CD14-positive monocyte (primary cell): ENCODE measurements at regions not wholly inside any gene's neighbourhood (a gene's known extent, or its start where the extent isn't known, plus 50 kb on each side); places are given as distances from the start of the nearest gene placed in this dataset.
"Not testable (repeated sequence)": the region's sequence is repeated elsewhere in the genome, so short reads cannot be mapped to it uniquely, and the experiment has no call there.

Source experiments
- DNase-seq, 3 donors: peaks; one replicate each; pipeline ENCODE4 v3.0.0-alpha.2; 2011 to 2022
- H2AFZ ChIP-seq: 2 replicates; pipeline ENCODE4 v1.6.0; 2012; ENCODE audit warnings: mild to moderate bottlenecking, low read depth, low read length, inconsistent platforms; ENCODE audit not compliant: insufficient read depth, poor library complexity, severe bottlenecking
- H3K27ac ChIP-seq, 2 donors: 1 replicate in 1 of 2; 2 replicates in 1 of 2; pipeline ENCODE4 v1.5.1; 2012 to 2013; ENCODE audit warnings: low read length in 2 of 2, control low read depth in 1 of 2, inconsistent platforms in 1 of 2, low read depth in 1 of 2, mild to moderate bottlenecking in 1 of 2
- H3K27me3 ChIP-seq, 2 donors: one replicate each; pipeline versions ENCODE4 v1.6.0 to v1.6.1; 2011 to 2013; ENCODE audit warnings: low read length in 2 of 2; ENCODE audit not compliant: control insufficient read depth in 2 of 2, insufficient read depth in 2 of 2
- H3K36me3 ChIP-seq, 2 donors: replicated peaks in 1 of 2; 1 replicate in 1 of 2; 2 replicates in 1 of 2; pipeline versions ENCODE4 v1.5.1 to v1.6.1; 2012 to 2013; ENCODE audit warnings: low read length in 2 of 2, control low read depth in 1 of 2, inconsistent platforms in 1 of 2, mild to moderate bottlenecking in 1 of 2; ENCODE audit not compliant: insufficient read depth in 2 of 2, control insufficient read depth in 1 of 2
- H3K4me1 ChIP-seq, 2 donors: 1 replicate in 1 of 2; 2 replicates in 1 of 2; pipeline versions ENCODE4 v1.5.1 to v1.6.1; 2012 to 2013; ENCODE audit warnings: low read length in 2 of 2, control low read depth in 1 of 2, inconsistent platforms in 1 of 2, mild to moderate bottlenecking in 1 of 2, moderate library complexity in 1 of 2; ENCODE audit not compliant: insufficient read depth in 2 of 2, control insufficient read depth in 1 of 2
- H3K4me2 ChIP-seq: replicated peaks from 2 replicates; pipeline ENCODE3; 2012; ENCODE audit warnings: low read length, moderate library complexity, mild to moderate bottlenecking; ENCODE audit not compliant: poor library complexity, severe bottlenecking; ENCODE audit errors: extremely low read depth
- H3K4me3 ChIP-seq, 3 experiments: fragments of 200-600 bp in 1 of 3; sonication (generic) in 1 of 3; replicated peaks in 1 of 3; 1 replicate in 2 of 3; 2 replicates in 1 of 3; pipeline ENCODE4 v1.5.1; 2011 to 2013; ENCODE audit warnings: low read length in 3 of 3, mild to moderate bottlenecking in 3 of 3, control low read depth in 2 of 3, low read depth in 2 of 3, inconsistent platforms in 1 of 3, moderate library complexity in 1 of 3
- H3K79me2 ChIP-seq: 2 replicates; pipeline ENCODE4 v1.6.0; 2012; ENCODE audit warnings: mild to moderate bottlenecking, control low read depth, inconsistent platforms, low read length, moderate library complexity; ENCODE audit not compliant: insufficient read depth
- H3K9ac ChIP-seq: 2 replicates; pipeline ENCODE4 v1.6.0; 2017; ENCODE audit warnings: low read length, mild to moderate bottlenecking; ENCODE audit not compliant: insufficient read depth, poor library complexity, severe bottlenecking
- H3K9me3 ChIP-seq, 2 donors: replicated peaks in 1 of 2; 1 replicate in 1 of 2; 2 replicates in 1 of 2; pipeline versions ENCODE4 v1.5.1 to v1.6.1; 2012 to 2013; ENCODE audit warnings: low read length in 2 of 2, control low read depth in 1 of 2; ENCODE audit not compliant: control insufficient read depth in 1 of 2, insufficient read depth in 1 of 2
- H4K20me1 ChIP-seq: 2 replicates; pipeline ENCODE4 v1.6.0; 2012; ENCODE audit warnings: mild to moderate bottlenecking, low read length, control low read depth, moderate library complexity; ENCODE audit not compliant: insufficient read depth
- H3K27ac Mint-ChIP-seq, 7 donors: one replicate each; pipeline ENCODE4 v1.8.0; 2020; ENCODE audit warnings: mild to moderate bottlenecking in 7 of 7, mixed read lengths in 7 of 7, moderate library complexity in 6 of 7, inconsistent platforms in 2 of 7
- H3K27me3 Mint-ChIP-seq, 3 donors: one replicate each; pipeline ENCODE4 v1.8.0; 2021 to 2022; ENCODE audit warnings: low read depth in 3 of 3, mild to moderate bottlenecking in 3 of 3, mixed read lengths in 3 of 3, moderate library complexity in 3 of 3, inconsistent platforms in 1 of 3
- H3K36me3 Mint-ChIP-seq, 2 donors: one replicate each; pipeline ENCODE4 v1.8.0; 2020; ENCODE audit warnings: mixed read lengths in 2 of 2, inconsistent platforms in 1 of 2, mild to moderate bottlenecking in 1 of 2
- H3K4me1 Mint-ChIP-seq: one replicate; pipeline ENCODE4 v1.8.0; 2020; ENCODE audit warnings: mild to moderate bottlenecking, mixed read lengths
- H3K4me3 Mint-ChIP-seq, 2 donors: one replicate each; pipeline ENCODE4 v1.8.0; 2020; ENCODE audit warnings: mild to moderate bottlenecking in 2 of 2, mixed read lengths in 2 of 2, moderate library complexity in 1 of 2
- H3K9me3 Mint-ChIP-seq, 7 donors: one replicate each; pipeline ENCODE4 v1.8.0; 2020 to 2022; ENCODE audit warnings: mixed read lengths in 7 of 7, mild to moderate bottlenecking in 6 of 7, moderate library complexity in 6 of 7, inconsistent platforms in 2 of 7
- WGBS: methylation state at CpG from one replicate; pipeline ENCODE4 v1.1.5; 2013; ENCODE audit warnings: missing lambda C conversion rate; ENCODE audit not compliant: insufficient coverage; 5-methylcytosine and 5-hydroxymethylcytosine counted together
- intact Hi-C, 2 donors: fragments of 100-400 bp; cut with micrococcal nuclease; formaldehyde crosslinking; loops; one replicate each; pipeline versions ENCODE4 v1.15.0 to v1.15.1; 2023

GRCh38 chr9:61856858-61857453, 667.1 kb downstream of the SPATA31A7 start:
- H3K4me3 ChIP-seq, H3K79me2 ChIP-seq, H3K27ac ChIP-seq, intact Hi-C loops, H3K9ac ChIP-seq, DNase-seq, H3K36me3 Mint-ChIP-seq, H3K4me1 ChIP-seq, H3K4me1 Mint-ChIP-seq, H4K20me1 ChIP-seq, H3K27ac Mint-ChIP-seq, H3K9me3 Mint-ChIP-seq, H2AFZ ChIP-seq, H3K27me3 ChIP-seq, H3K9me3 ChIP-seq, H3K4me2 ChIP-seq, H3K36me3 ChIP-seq, H3K27me3 Mint-ChIP-seq, H3K4me3 Mint-ChIP-seq: not testable (repeated sequence)
- no CpG with 5 or more reads among the region's 28 CpGs for WGBS

- H3K4me3 Mint-ChIP-seq, H3K4me3 ChIP-seq, H3K9me3 ChIP-seq, H3K27ac Mint-ChIP-seq, H3K36me3 ChIP-seq, H2AFZ ChIP-seq, H3K4me1 ChIP-seq, H3K9me3 Mint-ChIP-seq, H3K9ac ChIP-seq, H3K79me2 ChIP-seq, intact Hi-C loops, H3K27me3 ChIP-seq, H4K20me1 ChIP-seq, DNase-seq, H3K27me3 Mint-ChIP-seq, H3K36me3 Mint-ChIP-seq, H3K4me2 ChIP-seq, H3K27ac ChIP-seq, H3K4me1 Mint-ChIP-seq: not testable (repeated sequence)
- WGBS, result no CpG with 5 or more reads among the region's 42 CpGs
Measured at GRCh38 chr9:61857709-61858351, 668.0 kb downstream of the SPATA31A7 start.

GRCh38 chr9:61862431-61862971, 672.7 kb downstream of the SPATA31A7 start:
- H3K36me3 ChIP-seq, intact Hi-C loops, H3K27ac Mint-ChIP-seq, H3K9me3 ChIP-seq, H3K27me3 Mint-ChIP-seq, H3K4me1 ChIP-seq, DNase-seq, H3K27me3 ChIP-seq, H3K27ac ChIP-seq, H3K4me3 Mint-ChIP-seq, H4K20me1 ChIP-seq, H3K9me3 Mint-ChIP-seq, H3K4me2 ChIP-seq, H3K4me1 Mint-ChIP-seq, H3K4me3 ChIP-seq, H3K9ac ChIP-seq, H3K79me2 ChIP-seq, H3K36me3 Mint-ChIP-seq, H2AFZ ChIP-seq: not testable (repeated sequence)
- no CpG with 5 or more reads among the region's 29 CpGs for WGBS

DNA sequence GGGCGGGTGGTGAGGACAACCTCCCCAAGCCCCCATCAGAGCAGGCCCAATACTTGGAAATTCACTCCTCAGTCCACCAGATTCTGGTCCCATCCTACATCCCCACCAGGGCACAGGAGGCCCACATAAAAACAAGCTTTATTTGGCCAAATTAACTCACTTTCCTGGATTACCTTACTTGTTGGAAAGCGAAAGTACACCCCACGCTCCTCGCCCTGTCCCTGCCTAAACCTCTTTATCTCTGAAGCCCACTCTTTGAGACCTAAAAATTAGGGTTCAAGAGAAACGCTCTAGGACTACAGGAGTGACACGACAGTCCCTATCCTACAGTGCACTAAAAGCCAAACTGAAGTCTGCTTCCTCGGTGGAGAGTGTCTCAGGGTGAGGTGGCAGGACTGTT, 674.6 kb downstream of the SPATA31A7 start:
- H3K9ac ChIP-seq, H3K9me3 Mint-ChIP-seq, intact Hi-C loops, H3K9me3 ChIP-seq, H3K27ac Mint-ChIP-seq, H3K27me3 ChIP-seq, H3K27ac ChIP-seq, H3K4me3 Mint-ChIP-seq, H3K27me3 Mint-ChIP-seq, H3K4me1 Mint-ChIP-seq, H3K4me1 ChIP-seq, H3K79me2 ChIP-seq, H3K36me3 ChIP-seq, H2AFZ ChIP-seq, H3K4me2 ChIP-seq, H4K20me1 ChIP-seq, H3K36me3 Mint-ChIP-seq, DNase-seq, H3K4me3 ChIP-seq: not testable (repeated sequence)
- no CpG with 5 or more reads among the region's 7 CpGs for WGBS
